Activated CD8-positive, alpha-beta T cell treated with anti-CD3 and anti-CD28 coated beads for 36 hours (primary cell): ENCODE measurements at regions not wholly inside any gene's neighbourhood (a gene's known extent, or its start where the extent isn't known, plus 50 kb on each side); places are given as distances from the start of the nearest gene placed in this dataset.

Source experiments
- ATAC-seq: fragments of 200-7000 bp; cut with Tn5 transposase; one replicate; pipeline ENCODE4 v1.10.0; 2021; ENCODE audit warnings: mild to moderate bottlenecking, moderate library complexity
- CTCF ChIA-PET: fragments of 350-600 bp; sonication (Branson Sonifier 250); formaldehyde crosslinking; loops from one replicate; lab custom pipeline; 2021; ENCODE audit warnings: antibody characterized with exemption; lab: Charles Lee
- POLR2A ChIA-PET: fragments of 350-600 bp; sonication (Branson Sonifier 250); formaldehyde crosslinking; loops from one replicate; lab custom pipeline; 2021; ENCODE audit warnings: antibody characterized with exemption; lab: Charles Lee
- DNase-seq: peaks from one replicate; pipeline ENCODE4 v3.0.0-alpha.2; 2020
- H3K27ac Mint-ChIP-seq: one replicate; pipeline ENCODE4 v1.8.0; 2021; ENCODE audit warnings: mild to moderate bottlenecking, mixed read lengths
- H3K27me3 Mint-ChIP-seq: one replicate; pipeline ENCODE4 v1.8.0; 2021; ENCODE audit warnings: mixed read lengths
- H3K36me3 Mint-ChIP-seq: one replicate; pipeline ENCODE4 v1.8.0; 2021; ENCODE audit warnings: low read depth, mixed read lengths
- H3K4me1 Mint-ChIP-seq: one replicate; pipeline ENCODE4 v1.8.0; 2021; ENCODE audit warnings: low read depth, mixed read lengths
- H3K4me3 Mint-ChIP-seq: one replicate; pipeline ENCODE4 v1.8.0; 2021; ENCODE audit warnings: mild to moderate bottlenecking, moderate library complexity, mixed read lengths
- H3K9me3 Mint-ChIP-seq: one replicate; pipeline ENCODE4 v1.8.0; 2021; ENCODE audit warnings: mixed read lengths
- CTCF ChIP-seq: fragments of 200-600 bp; IDR thresholded peaks from one replicate; pipeline ENCODE4 v1.8.0; 2022; ENCODE audit warnings: antibody characterized with exemption, mild to moderate bottlenecking
- intact Hi-C: fragments of 100-400 bp; cut with micrococcal nuclease; formaldehyde crosslinking; loops from one replicate; pipeline ENCODE4 v1.10.0; 2022

GRCh38 chr11:103703437-103703836 is 333.0 kb upstream of the DDI1 start:
- ATAC-seq (no peak), DNase-seq (no peak)
- Mint-ChIP-seq H3K27me3 (peaks cover under 1% of the 10 kb centered on the region), H3K4me1 (no peaks in the 10 kb centered on the region), H3K4me3 (no peak overlapping the region), H3K36me3 (no peaks in the 10 kb centered on the region), H3K9me3 (no peaks in the 10 kb centered on the region), H3K27ac (no peak overlapping the region)
- no peak for TF ChIP-seq CTCF
- intact Hi-C loops: no loop called here
- ChIA-PET CTCF (no interaction called here), POLR2A (no interaction called here)

- no peaks in the 10 kb centered on the region for H3K4me1 Mint-ChIP-seq
- ChIA-PET CTCF (no interaction called here), POLR2A (no interaction called here)
- no peak overlapping the region for H3K27ac Mint-ChIP-seq
- no peaks in the 10 kb centered on the region for H3K9me3 Mint-ChIP-seq
- DNase-seq: no peak
- intact Hi-C loops: no loop called here
- TF ChIP-seq CTCF: no peak
- ATAC-seq: no peak
- H3K4me3 Mint-ChIP-seq: no peak overlapping the region
- H3K36me3 Mint-ChIP-seq: no peaks in the 10 kb centered on the region
- H3K27me3 Mint-ChIP-seq: peaks cover 1% of the 10 kb centered on the region
These were observed 332.5 kb upstream of the DDI1 start for GRCh38 chr11:103703954-103704353.

- CTCF ChIA-PET: no interaction called here
- no peak for DNase-seq
- H3K9me3 Mint-ChIP-seq: no peaks in the 10 kb centered on the region
These were observed 330.8 kb upstream of the DDI1 start for GRCh38 chr11:103705642-103706041.

GRCh38 chr11:103709371-103709770 is 327.1 kb upstream of the DDI1 start:
- CTCF ChIA-PET: no interaction called here
- Mint-ChIP-seq H3K4me1 (no peaks in the 10 kb centered on the region), H3K27me3 (peaks cover 1% of the 10 kb centered on the region), H3K9me3 (no peaks in the 10 kb centered on the region), H3K4me3 (no peak overlapping the region), H3K27ac (no peak overlapping the region), H3K36me3 (no peaks in the 10 kb centered on the region)
- TF ChIP-seq CTCF: no peak
- POLR2A ChIA-PET: no interaction called here
- ATAC-seq (no peak), DNase-seq (no peak)
- intact Hi-C loops: no loop called here

More at GRCh38 chr11:103705642-103706041, 330.8 kb upstream of the DDI1 start:
- Mint-ChIP-seq H3K27ac (no peak overlapping the region), H3K27me3 (peaks cover 1% of the 10 kb centered on the region), H3K4me1 (no peaks in the 10 kb centered on the region), H3K4me3 (no peak overlapping the region), H3K36me3 (no peaks in the 10 kb centered on the region)
- intact Hi-C loops: no loop called here
- no peak for TF ChIP-seq CTCF
- no peak for ATAC-seq
- POLR2A ChIA-PET: interaction anchor here (0.6 kb wide), 1 partner anchor 14 kb away, joined by 3 read pairs; no protein-coding TSS in a partner anchor

- no peak for TF ChIP-seq CTCF
- intact Hi-C loops: no loop called here
These were observed 322.2 kb upstream of the DDI1 start for GRCh38 chr11:103714246-103714645.

More at GRCh38 chr11:103714246-103714645, 322.2 kb upstream of the DDI1 start:
- Mint-ChIP-seq H3K4me3 (no peak overlapping the region), H3K36me3 (no peaks in the 10 kb centered on the region), H3K4me1 (no peaks in the 10 kb centered on the region), H3K9me3 (no peaks in the 10 kb centered on the region), H3K27me3 (no peaks in the 10 kb centered on the region), H3K27ac (no peak overlapping the region)
- no peak for DNase-seq
- ChIA-PET POLR2A (no interaction called here), CTCF (no interaction called here)
- ATAC-seq: no peak
